ENCODE measurements at regions not wholly inside any gene's neighbourhood (a gene's known extent, or its start where the extent isn't known, plus 50 kb on each side); places are given as distances from the start of the nearest gene placed in this dataset.

DNA sequence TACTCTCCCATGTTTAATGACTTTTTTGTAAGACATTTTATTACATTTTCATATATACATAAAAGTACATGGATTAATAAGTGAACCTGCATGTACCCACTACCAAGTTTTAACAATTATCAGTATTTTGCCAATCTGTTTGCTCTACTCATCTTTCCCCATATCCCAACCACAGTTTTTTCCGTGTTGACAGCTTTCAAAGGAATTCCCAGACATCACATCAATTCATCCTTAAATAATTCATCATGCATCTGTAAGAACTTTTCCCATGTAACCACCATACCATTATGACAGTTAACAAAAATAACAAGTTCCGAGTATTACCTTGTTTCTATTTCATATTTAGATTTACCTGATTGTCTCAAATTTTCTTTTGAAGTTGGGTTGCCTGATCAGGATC is 436.7 kb downstream of the PDCD6IP start:
- Histone ChIP-seq H2AK5ac (ENCODE audit: low read length) (no peak overlapping the region), H3K4me3 (ENCODE audit: low read depth, low read length) (no peak overlapping the region), H4K8ac (ENCODE audit: low read depth, low read length) (no peak overlapping the region), H3K4me2 (ENCODE audit: low read length) (no peak overlapping the region), H3K27ac (ENCODE audit: low read depth, low read length) (no peak overlapping the region), H3K27me3 (ENCODE audit: insufficient read depth, low read length) (no peaks in the 10 kb centered on the region), H4K91ac (ENCODE audit: low read depth, low read length) (no peak overlapping the region), H3K9me3 (ENCODE audit: insufficient read depth, low read depth, low read length) (no peaks in the 10 kb centered on the region), H3K4ac (ENCODE audit: low read depth, low read length) (no peak overlapping the region), H3K14ac (ENCODE audit: low read length) (no peak overlapping the region), H4K12ac (ENCODE audit: low read depth, low read length) (no peak overlapping the region), H2BK120ac (ENCODE audit: insufficient read depth, low read length, poor library complexity) (no peak overlapping the region), H3K79me1 (ENCODE audit: low read length) (no peaks in the 10 kb centered on the region), H3K18ac (ENCODE audit: low read length) (no peak overlapping the region), H3K9ac (ENCODE audit: low read length) (no peak overlapping the region), H3K36me3 (ENCODE audit: control insufficient read depth in 1 of 2, insufficient read depth in 2 of 2, low read length in 2 of 2) (no peaks in the 10 kb centered on the region), H3K79me2 (ENCODE audit: control insufficient read depth, insufficient read depth, low read length, poor library complexity) (no peaks in the 10 kb centered on the region), H2BK12ac (ENCODE audit: low read length) (no peak overlapping the region), H3K4me1 (ENCODE audit: control insufficient read depth in 1 of 2, insufficient read depth in 2 of 2, low read length in 2 of 2) (no peaks in the 10 kb centered on the region), H3K23ac (ENCODE audit: low read length) (no peak overlapping the region), H2BK5ac (ENCODE audit: low read depth, low read length, poor library complexity) (no peak overlapping the region), H2AFZ (ENCODE audit: insufficient read depth, low read length, poor library complexity) (no peak overlapping the region)
- WGBS (ENCODE audit: extremely low coverage, insufficient coverage, insufficient read length): no CpG with 5 or more reads among the region's 2 CpGs
- DNase-seq: no peak

DNA sequence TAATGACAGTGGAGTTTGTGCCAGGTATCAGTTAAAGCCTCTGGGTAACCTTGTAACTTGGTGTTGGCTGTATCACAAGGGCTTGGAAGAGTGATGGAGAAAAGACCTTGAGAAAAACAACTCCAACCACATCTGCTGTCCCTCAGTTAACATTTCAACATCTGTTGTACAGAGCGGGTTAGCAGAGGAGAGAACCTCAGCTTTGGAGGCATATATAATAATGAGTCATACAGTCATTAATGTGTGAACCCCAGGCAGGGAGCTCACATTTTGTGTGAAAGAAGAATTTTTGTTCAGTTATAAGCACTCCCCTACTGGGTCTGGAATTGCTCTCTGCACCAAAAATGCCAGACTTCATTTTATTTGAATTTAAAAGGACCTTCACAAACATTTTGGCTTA is 439.5 kb downstream of the PDCD6IP start:
- H3K79me2 ChIP-seq (ENCODE audit: control insufficient read depth, insufficient read depth, low read length, poor library complexity): no peaks in the 10 kb centered on the region
- no peak overlapping the region for H2BK12ac ChIP-seq (ENCODE audit: low read length)
- no CpG with 5 or more reads among the region's 1 CpG for WGBS (ENCODE audit: extremely low coverage, insufficient coverage, insufficient read length)
- no peak overlapping the region for H2BK120ac ChIP-seq (ENCODE audit: insufficient read depth, low read length, poor library complexity)
- H3K27ac ChIP-seq (ENCODE audit: low read depth, low read length): no peak overlapping the region
- no peaks in the 10 kb centered on the region for H3K36me3 ChIP-seq (ENCODE audit: control insufficient read depth in 1 of 2, insufficient read depth in 2 of 2, low read length in 2 of 2)
- no peaks in the 10 kb centered on the region for H3K4me1 ChIP-seq (ENCODE audit: control insufficient read depth in 1 of 2, insufficient read depth in 2 of 2, low read length in 2 of 2)
- H3K79me1 ChIP-seq (ENCODE audit: low read length): no peaks in the 10 kb centered on the region
- DNase-seq: no peak
- no peak overlapping the region for H4K8ac ChIP-seq (ENCODE audit: low read depth, low read length)
- H3K4me3 ChIP-seq (ENCODE audit: low read depth, low read length): no peak overlapping the region
- H2AFZ ChIP-seq (ENCODE audit: insufficient read depth, low read length, poor library complexity): no peak overlapping the region
- no peak overlapping the region for H3K14ac ChIP-seq (ENCODE audit: low read length)
- no peak overlapping the region for H2BK5ac ChIP-seq (ENCODE audit: low read depth, low read length, poor library complexity)
- no peak overlapping the region for H4K12ac ChIP-seq (ENCODE audit: low read depth, low read length)
- H3K27me3 ChIP-seq (ENCODE audit: insufficient read depth, low read length): no peaks in the 10 kb centered on the region
- H2AK5ac ChIP-seq (ENCODE audit: low read length): no peak overlapping the region
- no peak overlapping the region for H3K4me2 ChIP-seq (ENCODE audit: low read length)
- no peak overlapping the region for H3K18ac ChIP-seq (ENCODE audit: low read length)
- H4K91ac ChIP-seq (ENCODE audit: low read depth, low read length): no peak overlapping the region
- no peaks in the 10 kb centered on the region for H3K9me3 ChIP-seq (ENCODE audit: insufficient read depth, low read depth, low read length)
- no peak overlapping the region for H3K4ac ChIP-seq (ENCODE audit: low read depth, low read length)
- H3K9ac ChIP-seq (ENCODE audit: low read length): no peak overlapping the region
- no peak overlapping the region for H3K23ac ChIP-seq (ENCODE audit: low read length)

DNA sequence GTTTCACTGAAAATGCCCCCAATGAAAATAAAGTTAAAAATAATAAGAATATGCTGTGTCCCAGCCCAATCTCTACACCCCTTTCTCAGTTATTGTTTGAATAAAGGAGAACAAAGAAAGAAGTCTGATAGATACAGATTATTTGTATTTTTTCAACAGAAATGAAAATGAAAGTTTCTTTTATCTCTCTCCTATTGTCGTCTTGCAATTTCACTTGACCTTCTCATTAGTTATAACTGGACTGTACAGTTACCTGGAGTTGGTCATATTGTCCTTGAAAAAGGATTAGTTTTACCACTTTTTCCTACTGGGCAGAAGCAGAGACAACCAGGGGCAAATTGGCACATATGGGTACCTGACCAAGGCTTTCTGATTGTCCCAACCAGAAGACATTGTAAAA is 440.0 kb downstream of the PDCD6IP start:
- no peak overlapping the region for H3K4ac ChIP-seq (ENCODE audit: low read depth, low read length)
- H3K23ac ChIP-seq (ENCODE audit: low read length): no peak overlapping the region
- H3K9ac ChIP-seq (ENCODE audit: low read length): no peak overlapping the region
- H3K79me2 ChIP-seq (ENCODE audit: control insufficient read depth, insufficient read depth, low read length, poor library complexity): no peaks in the 10 kb centered on the region
- H2BK120ac ChIP-seq (ENCODE audit: insufficient read depth, low read length, poor library complexity): no peak overlapping the region
- no peaks in the 10 kb centered on the region for H3K27me3 ChIP-seq (ENCODE audit: insufficient read depth, low read length)
- H3K4me1 ChIP-seq (ENCODE audit: control insufficient read depth in 1 of 2, insufficient read depth in 2 of 2, low read length in 2 of 2): no peaks in the 10 kb centered on the region
- no peak overlapping the region for H4K8ac ChIP-seq (ENCODE audit: low read depth, low read length)
- no peak overlapping the region for H3K18ac ChIP-seq (ENCODE audit: low read length)
- no peak overlapping the region for H2AK5ac ChIP-seq (ENCODE audit: low read length)
- no peak overlapping the region for H3K4me2 ChIP-seq (ENCODE audit: low read length)
- no peak overlapping the region for H3K4me3 ChIP-seq (ENCODE audit: low read depth, low read length)
- no peaks in the 10 kb centered on the region for H3K36me3 ChIP-seq (ENCODE audit: control insufficient read depth in 1 of 2, insufficient read depth in 2 of 2, low read length in 2 of 2)
- H3K9me3 ChIP-seq (ENCODE audit: insufficient read depth, low read depth, low read length): no peaks in the 10 kb centered on the region
- DNase-seq: no peak
- H2BK5ac ChIP-seq (ENCODE audit: low read depth, low read length, poor library complexity): no peak overlapping the region
- no peaks in the 10 kb centered on the region for H3K79me1 ChIP-seq (ENCODE audit: low read length)
- no peak overlapping the region for H4K12ac ChIP-seq (ENCODE audit: low read depth, low read length)
- no peak overlapping the region for H3K14ac ChIP-seq (ENCODE audit: low read length)
- H4K91ac ChIP-seq (ENCODE audit: low read depth, low read length): no peak overlapping the region
- no peak overlapping the region for H2AFZ ChIP-seq (ENCODE audit: insufficient read depth, low read length, poor library complexity)
- H3K27ac ChIP-seq (ENCODE audit: low read depth, low read length): no peak overlapping the region
- no CpG with 5 or more reads among the region's 1 CpG for WGBS (ENCODE audit: extremely low coverage, insufficient coverage, insufficient read length)
- H2BK12ac ChIP-seq (ENCODE audit: low read length): no peak overlapping the region

DNA sequence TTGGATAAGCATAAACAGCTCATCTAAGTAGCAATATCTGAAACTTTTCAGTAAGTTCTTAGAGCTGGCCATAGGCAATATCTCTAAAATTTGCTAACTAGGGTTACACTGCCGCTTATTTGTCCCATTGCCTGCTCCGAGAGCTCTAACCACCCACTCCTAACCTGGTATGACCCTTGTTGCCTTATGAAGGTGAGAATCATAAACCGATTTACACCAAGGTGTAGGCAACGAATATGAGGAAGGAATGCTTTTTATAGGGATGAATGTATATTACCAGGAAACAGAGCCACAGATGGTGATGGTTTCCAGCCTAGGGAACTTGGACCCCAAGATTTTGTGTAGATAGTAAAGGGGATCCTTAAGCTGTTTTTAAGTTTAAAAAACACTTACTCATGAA is 440.9 kb downstream of the PDCD6IP start:
- H2AK5ac ChIP-seq (ENCODE audit: low read length): no peak overlapping the region

DNA sequence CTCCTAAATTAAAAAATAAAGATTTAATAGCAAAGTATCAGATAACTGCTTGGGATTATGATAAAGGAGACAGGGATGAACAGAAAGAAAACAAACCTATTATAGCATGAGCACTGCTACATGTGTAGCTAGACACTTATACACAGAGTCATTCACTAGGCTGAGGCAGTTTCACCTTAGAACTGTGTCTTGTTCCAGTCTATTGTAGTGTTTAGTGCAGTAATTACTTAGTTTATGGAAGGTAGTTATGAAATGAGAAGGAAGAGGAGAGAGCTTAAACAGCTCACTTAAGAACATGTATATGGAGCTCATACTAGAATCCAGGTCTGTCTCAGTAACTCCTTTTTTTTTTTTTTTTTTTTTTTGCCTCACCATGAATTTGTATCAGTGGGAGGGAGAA is 441.4 kb downstream of the PDCD6IP start:
- no peak overlapping the region for H2AFZ ChIP-seq (ENCODE audit: insufficient read depth, low read length, poor library complexity)
- no peak overlapping the region for H3K4me3 ChIP-seq (ENCODE audit: low read depth, low read length)
- H3K9ac ChIP-seq (ENCODE audit: low read length): no peak overlapping the region

More for the DNA sequence above, 440.9 kb downstream of the PDCD6IP start:
- Histone ChIP-seq H3K36me3 (ENCODE audit: control insufficient read depth in 1 of 2, insufficient read depth in 2 of 2, low read length in 2 of 2) (no peaks in the 10 kb centered on the region), H4K8ac (ENCODE audit: low read depth, low read length) (no peak overlapping the region), H3K4me2 (ENCODE audit: low read length) (no peak overlapping the region), H3K27me3 (ENCODE audit: insufficient read depth, low read length) (no peaks in the 10 kb centered on the region), H3K9ac (ENCODE audit: low read length) (no peak overlapping the region), H3K79me1 (ENCODE audit: low read length) (no peaks in the 10 kb centered on the region), H3K4me1 (ENCODE audit: control insufficient read depth in 1 of 2, insufficient read depth in 2 of 2, low read length in 2 of 2) (no peaks in the 10 kb centered on the region), H3K23ac (ENCODE audit: low read length) (no peak overlapping the region), H2BK120ac (ENCODE audit: insufficient read depth, low read length, poor library complexity) (no peak overlapping the region), H3K9me3 (ENCODE audit: insufficient read depth, low read depth, low read length) (no peaks in the 10 kb centered on the region), H3K14ac (ENCODE audit: low read length) (no peak overlapping the region), H2BK5ac (ENCODE audit: low read depth, low read length, poor library complexity) (no peak overlapping the region), H3K4ac (ENCODE audit: low read depth, low read length) (no peak overlapping the region), H3K79me2 (ENCODE audit: control insufficient read depth, insufficient read depth, low read length, poor library complexity) (no peaks in the 10 kb centered on the region), H2BK12ac (ENCODE audit: low read length) (no peak overlapping the region), H2AFZ (ENCODE audit: insufficient read depth, low read length, poor library complexity) (no peak overlapping the region), H4K12ac (ENCODE audit: low read depth, low read length) (no peak overlapping the region), H4K91ac (ENCODE audit: low read depth, low read length) (no peak overlapping the region), H3K27ac (ENCODE audit: low read depth, low read length) (no peak overlapping the region), H3K18ac (ENCODE audit: low read length) (no peak overlapping the region), H3K4me3 (ENCODE audit: low read depth, low read length) (no peak overlapping the region)
- no peak for DNase-seq
- no CpG with 5 or more reads among the region's 4 CpGs for WGBS (ENCODE audit: extremely low coverage, insufficient coverage, insufficient read length)

More for the DNA sequence above, 441.4 kb downstream of the PDCD6IP start:
- Histone ChIP-seq H4K91ac (ENCODE audit: low read depth, low read length) (no peak overlapping the region), H3K9me3 (ENCODE audit: insufficient read depth, low read depth, low read length) (no peaks in the 10 kb centered on the region), H3K4me1 (ENCODE audit: control insufficient read depth in 1 of 2, insufficient read depth in 2 of 2, low read length in 2 of 2) (no peaks in the 10 kb centered on the region), H3K14ac (ENCODE audit: low read length) (no peak overlapping the region), H2BK12ac (ENCODE audit: low read length) (no peak overlapping the region), H3K23ac (ENCODE audit: low read length) (no peak overlapping the region), H3K36me3 (ENCODE audit: control insufficient read depth in 1 of 2, insufficient read depth in 2 of 2, low read length in 2 of 2) (no peaks in the 10 kb centered on the region), H2BK5ac (ENCODE audit: low read depth, low read length, poor library complexity) (no peak overlapping the region), H3K27ac (ENCODE audit: low read depth, low read length) (no peak overlapping the region), H2AK5ac (ENCODE audit: low read length) (no peak overlapping the region), H2BK120ac (ENCODE audit: insufficient read depth, low read length, poor library complexity) (no peak overlapping the region), H4K12ac (ENCODE audit: low read depth, low read length) (no peak overlapping the region), H3K18ac (ENCODE audit: low read length) (no peak overlapping the region), H4K8ac (ENCODE audit: low read depth, low read length) (no peak overlapping the region), H3K79me1 (ENCODE audit: low read length) (no peaks in the 10 kb centered on the region), H3K79me2 (ENCODE audit: control insufficient read depth, insufficient read depth, low read length, poor library complexity) (no peaks in the 10 kb centered on the region), H3K4me2 (ENCODE audit: low read length) (no peak overlapping the region), H3K4ac (ENCODE audit: low read depth, low read length) (no peak overlapping the region), H3K27me3 (ENCODE audit: insufficient read depth, low read length) (no peaks in the 10 kb centered on the region)
- no peak for DNase-seq

Data from trophoblast cell (in vitro differentiated cells and primary cell).